ENCODE measurements at regions not wholly inside any gene's neighbourhood (a gene's known extent, or its start where the extent isn't known, plus 50 kb on each side); places are given as distances from the start of the nearest gene placed in this dataset.

DNA sequence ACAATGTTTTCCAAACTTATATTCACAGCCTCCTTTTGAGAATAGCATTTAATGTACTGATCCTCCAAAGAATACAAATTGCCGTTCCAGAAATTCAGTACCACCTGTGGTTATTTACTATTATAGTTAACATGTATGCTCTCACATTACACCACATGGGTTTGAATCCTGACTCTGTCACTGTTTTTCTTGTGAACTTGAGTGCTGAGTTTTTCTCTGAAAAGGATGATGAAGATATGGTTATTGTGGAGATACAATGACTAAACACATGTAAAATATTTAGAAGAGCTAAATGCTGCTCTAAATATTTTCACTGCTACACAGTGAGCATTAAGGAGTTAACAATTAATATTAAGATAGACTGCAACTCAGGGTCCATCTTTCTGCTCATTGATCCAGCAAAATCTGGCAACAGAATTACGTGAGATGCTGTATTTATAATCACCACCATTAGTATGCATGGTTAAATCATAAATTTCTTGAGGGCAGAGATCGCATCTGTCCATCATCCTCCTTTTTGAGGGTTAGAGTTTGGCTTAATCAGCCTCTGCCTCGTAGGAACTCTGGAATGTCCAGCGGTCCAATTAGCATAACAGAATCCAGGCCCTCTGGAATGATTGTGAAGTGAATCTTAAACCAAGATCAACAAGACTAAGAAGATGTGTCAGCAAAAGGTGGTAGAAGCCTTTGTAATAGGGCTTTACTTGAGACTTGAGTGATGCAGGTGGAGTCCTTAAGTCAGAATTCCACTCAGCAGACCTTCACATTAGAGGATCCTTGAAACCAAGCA lies 152.8 kb downstream of the MACC1 start:
- peak overlapping the region in 2 of 3 experiments; percentile 57 to 81; a peak in 3 of 7 replicates for H3K27ac Mint-ChIP-seq

More for the DNA sequence above, 152.8 kb downstream of the MACC1 start:
- peak overlapping the region; percentile 76 for H3K27ac ChIP-seq (ENCODE audit: insufficient read length, low read depth, low read length)
- Mint-ChIP-seq H3K9me3 (peaks cover 27 to 32% of the 10 kb centered on the region in 2 experiments), H3K4me1 (peaks cover 13 to 21% of the 10 kb centered on the region in 2 experiments), H3K36me3 (ENCODE audit: insufficient read depth in 1 of 3, low read depth in 3 of 3) (peaks cover 26 to 56% (median 33%) of the 10 kb centered on the region in 3 experiments), H3K27me3 (ENCODE audit: low read depth) (no peaks in the 10 kb centered on the region), H3K4me3 (no peak overlapping the region)
- H2BK12ac ChIP-seq (ENCODE audit: insufficient read length, low read depth, low read length), result no peak overlapping the region
- H3K79me2 ChIP-seq (ENCODE audit: insufficient read depth, low read length), result peaks cover 15% of the 10 kb centered on the region; the same call in 1 of the 2 replicates
- no peak overlapping the region for H4K8ac ChIP-seq (replicated peaks; ENCODE audit: insufficient read length, low read depth, low read length)
- TF ChIP-seq, protein P1, sequence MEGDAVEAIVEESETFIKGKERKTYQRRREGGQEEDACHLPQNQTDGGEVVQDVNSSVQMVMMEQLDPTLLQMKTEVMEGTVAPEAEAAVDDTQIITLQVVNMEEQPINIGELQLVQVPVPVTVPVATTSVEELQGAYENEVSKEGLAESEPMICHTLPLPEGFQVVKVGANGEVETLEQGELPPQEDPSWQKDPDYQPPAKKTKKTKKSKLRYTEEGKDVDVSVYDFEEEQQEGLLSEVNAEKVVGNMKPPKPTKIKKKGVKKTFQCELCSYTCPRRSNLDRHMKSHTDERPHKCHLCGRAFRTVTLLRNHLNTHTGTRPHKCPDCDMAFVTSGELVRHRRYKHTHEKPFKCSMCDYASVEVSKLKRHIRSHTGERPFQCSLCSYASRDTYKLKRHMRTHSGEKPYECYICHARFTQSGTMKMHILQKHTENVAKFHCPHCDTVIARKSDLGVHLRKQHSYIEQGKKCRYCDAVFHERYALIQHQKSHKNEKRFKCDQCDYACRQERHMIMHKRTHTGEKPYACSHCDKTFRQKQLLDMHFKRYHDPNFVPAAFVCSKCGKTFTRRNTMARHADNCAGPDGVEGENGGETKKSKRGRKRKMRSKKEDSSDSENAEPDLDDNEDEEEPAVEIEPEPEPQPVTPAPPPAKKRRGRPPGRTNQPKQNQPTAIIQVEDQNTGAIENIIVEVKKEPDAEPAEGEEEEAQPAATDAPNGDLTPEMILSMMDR (conservative IDR thresholded peaks at IDR 0.05), result no peak
- H4K91ac ChIP-seq (ENCODE audit: insufficient read length, low read depth, low read length), result no peak overlapping the region
- no peak overlapping the region for H2AFZ ChIP-seq (ENCODE audit: low read length)
- H3K9ac ChIP-seq (ENCODE audit: extremely low read depth, insufficient read length, low read length), result no peak overlapping the region
- H2BK5ac ChIP-seq (ENCODE audit: insufficient read length, low read length), result no peak overlapping the region
- no peak overlapping the region for H3K14ac ChIP-seq (ENCODE audit: insufficient read depth, low read length)
- H2BK15ac ChIP-seq (ENCODE audit: low read depth, low read length), result no peak overlapping the region
- H3K4me1 ChIP-seq (ENCODE audit: insufficient read depth, low read length), result peaks cover 7% of the 10 kb centered on the region
- H3K9me3 ChIP-seq (ENCODE audit: control insufficient read depth, low read depth, low read length), result no peaks in the 10 kb centered on the region
- H3K79me1 ChIP-seq (ENCODE audit: insufficient read depth, low read depth, low read length, poor library complexity, severe bottlenecking), result no peaks in the 10 kb centered on the region
- H3T11ph ChIP-seq (ENCODE audit: low read length), result no peak overlapping the region
- H3K56ac ChIP-seq (ENCODE audit: insufficient read length, low read depth, low read length), result no peak overlapping the region
- H2AK5ac ChIP-seq (ENCODE audit: insufficient read length, low read length), result no peak overlapping the region
- H2BK20ac ChIP-seq (ENCODE audit: low read depth, low read length, poor library complexity, severe bottlenecking), result no peak overlapping the region
- no peak overlapping the region for H3K23ac ChIP-seq (ENCODE audit: insufficient read length, low read depth, low read length)
- no peak overlapping the region for H3K4me2 ChIP-seq (ENCODE audit: insufficient read depth, insufficient read length, low read length)
- WGBS (ENCODE audit: extremely low coverage, insufficient read length, low lambda C conversion rate), result no CpG with 5 or more reads among the region's 5 CpGs
- no peaks in the 10 kb centered on the region for H3K23me2 ChIP-seq (ENCODE audit: insufficient read length, low read depth, low read length, poor library complexity, severe bottlenecking)
- no peaks in the 10 kb centered on the region for H4K20me1 ChIP-seq (ENCODE audit: control insufficient read depth, insufficient read depth, insufficient read length)
- no peak overlapping the region for H2BK120ac ChIP-seq (ENCODE audit: low read depth, low read length, poor library complexity, severe bottlenecking)
- DNase-seq, result no peak
- no peak overlapping the region for H3K18ac ChIP-seq (ENCODE audit: insufficient read length, low read depth, low read length)
- no peak overlapping the region for H3K4ac ChIP-seq (ENCODE audit: low read depth, low read length)
- H4K5ac ChIP-seq (ENCODE audit: insufficient read length, low read depth, low read length), result peak overlapping the region; percentile 59
- H3K27me3 ChIP-seq (ENCODE audit: insufficient read depth, low read length), result no peaks in the 10 kb centered on the region
